Osteoblast (primary cell): ENCODE measurements at regions not wholly inside any gene's neighbourhood (a gene's known extent, or its start where the extent isn't known, plus 50 kb on each side); places are given as distances from the start of the nearest gene placed in this dataset.

ENCODE experiments used
- DNase-seq: peaks from one replicate; pipeline ENCODE4 v3.0.0; 2011; ENCODE audit warnings: low spot score, mixed read lengths; ENCODE audit not compliant: insufficient read length; ENCODE audit errors: missing footprints
- H2AFZ ChIP-seq: 2 replicates; pipeline ENCODE4 v1.6.0; 2011; ENCODE audit warnings: mild to moderate bottlenecking, low read length
- H3K27ac ChIP-seq: 2 replicates; pipeline ENCODE4 v1.5.1; 2011; ENCODE audit warnings: mild to moderate bottlenecking, low read depth, low read length, moderate library complexity
- H3K27me3 ChIP-seq: 2 replicates; pipeline ENCODE4 v1.6.0; 2012; ENCODE audit warnings: mild to moderate bottlenecking, control low read depth, inconsistent platforms, low read length, moderate library complexity; ENCODE audit not compliant: insufficient read depth
- H3K36me3 ChIP-seq: 2 replicates; pipeline ENCODE4 v1.5.1; 2011; ENCODE audit warnings: mild to moderate bottlenecking, low read length, control low read depth, moderate library complexity; ENCODE audit not compliant: insufficient read depth
- H3K4me1 ChIP-seq: 2 replicates; pipeline ENCODE4 v1.5.1; 2011; ENCODE audit warnings: mild to moderate bottlenecking, low read length, control low read depth, moderate library complexity; ENCODE audit not compliant: insufficient read depth
- H3K4me2 ChIP-seq: 2 replicates; pipeline ENCODE4 v1.6.0; 2011; ENCODE audit warnings: mild to moderate bottlenecking, low read length; ENCODE audit not compliant: insufficient read depth
- H3K4me3 ChIP-seq: fragments of 200-600 bp; sonication (generic); 3 replicates; pipeline ENCODE4 v1.5.1; 2012; ENCODE audit warnings: mild to moderate bottlenecking, low read length, inconsistent platforms; ENCODE audit not compliant: insufficient read depth
- H3K79me2 ChIP-seq: 2 replicates; pipeline ENCODE4 v1.6.0; 2012; ENCODE audit warnings: mild to moderate bottlenecking, low read length, control low read depth, inconsistent platforms; ENCODE audit not compliant: insufficient read depth
- H3K9me3 ChIP-seq: 2 replicates; pipeline ENCODE4 v1.5.1; 2011; ENCODE audit warnings: low read depth, low read length, control low read depth
- H4K20me1 ChIP-seq: 2 replicates; pipeline ENCODE4 v1.6.0; 2012; ENCODE audit warnings: mild to moderate bottlenecking, low read length, control low read depth; ENCODE audit not compliant: insufficient read depth
- CTCF ChIP-seq: IDR thresholded peaks from 2 replicates; pipeline ENCODE4 v1.5.1; 2011; ENCODE audit warnings: mild to moderate bottlenecking, low read depth, low read length, moderate library complexity; ENCODE audit errors: extremely low read depth

GRCh38 chr2:16105669-16106281 lies 165.4 kb downstream of the MYCN start:
- no peak for DNase-seq
- no peak overlapping the region for H3K27ac ChIP-seq
- H4K20me1 ChIP-seq: no peaks in the 10 kb centered on the region
- H3K27me3 ChIP-seq: no peaks in the 10 kb centered on the region
- no peak overlapping the region for H3K4me3 ChIP-seq
- no peaks in the 10 kb centered on the region for H3K36me3 ChIP-seq
- H3K9me3 ChIP-seq: no peaks in the 10 kb centered on the region
- TF ChIP-seq CTCF: no peak
- H3K79me2 ChIP-seq: no peaks in the 10 kb centered on the region
- no peaks in the 10 kb centered on the region for H3K4me1 ChIP-seq
- no peak overlapping the region for H3K4me2 ChIP-seq
- no peak overlapping the region for H2AFZ ChIP-seq

- H3K79me2 ChIP-seq: no peaks in the 10 kb centered on the region
- no peak overlapping the region for H2AFZ ChIP-seq
- H3K27ac ChIP-seq: no peak overlapping the region
- H3K4me2 ChIP-seq: no peak overlapping the region
- H3K4me3 ChIP-seq: no peak overlapping the region
- H3K9me3 ChIP-seq: no peaks in the 10 kb centered on the region
- H4K20me1 ChIP-seq: no peaks in the 10 kb centered on the region
- TF ChIP-seq CTCF: no peak
- no peaks in the 10 kb centered on the region for H3K36me3 ChIP-seq
- H3K4me1 ChIP-seq: no peaks in the 10 kb centered on the region
- H3K27me3 ChIP-seq: no peaks in the 10 kb centered on the region
- DNase-seq: no peak
Measured at GRCh38 chr2:16104949-16105668, 164.8 kb downstream of the MYCN start.

GRCh38 chr2:16104315-16104948 lies 164.1 kb downstream of the MYCN start:
- no peaks in the 10 kb centered on the region for H3K4me1 ChIP-seq
- no peak for TF ChIP-seq CTCF
- no peaks in the 10 kb centered on the region for H3K27me3 ChIP-seq
- H2AFZ ChIP-seq: no peak overlapping the region
- H3K4me2 ChIP-seq: no peak overlapping the region
- no peaks in the 10 kb centered on the region for H3K9me3 ChIP-seq
- H3K4me3 ChIP-seq: no peak overlapping the region
- no peak overlapping the region for H3K27ac ChIP-seq
- no peaks in the 10 kb centered on the region for H4K20me1 ChIP-seq
- no peaks in the 10 kb centered on the region for H3K36me3 ChIP-seq
- DNase-seq: no peak
- H3K79me2 ChIP-seq: no peaks in the 10 kb centered on the region

- no peak overlapping the region for H2AFZ ChIP-seq
- no peak overlapping the region for H3K4me2 ChIP-seq
- H3K79me2 ChIP-seq: no peaks in the 10 kb centered on the region
- no peak for TF ChIP-seq CTCF
- no peaks in the 10 kb centered on the region for H3K36me3 ChIP-seq
- no peaks in the 10 kb centered on the region for H3K27me3 ChIP-seq
- H3K9me3 ChIP-seq: no peaks in the 10 kb centered on the region
- no peaks in the 10 kb centered on the region for H3K4me1 ChIP-seq
- no peak for DNase-seq
- H3K4me3 ChIP-seq: no peak overlapping the region
- H4K20me1 ChIP-seq: no peaks in the 10 kb centered on the region
- H3K27ac ChIP-seq: no peak overlapping the region
Measured at GRCh38 chr2:16103614-16104314, 163.4 kb downstream of the MYCN start.
